ENCODE measurements at regions not wholly inside any gene's neighbourhood (a gene's known extent, or its start where the extent isn't known, plus 50 kb on each side); places are given as distances from the start of the nearest gene placed in this dataset.
"Not testable (repeated sequence)": the region's sequence is repeated elsewhere in the genome, so short reads cannot be mapped to it uniquely, and the experiment has no call there.

- DNase-seq (ENCODE audit: low spot score), result no peak
These were observed 1131.4 kb downstream of the PLA2G4A start for GRCh38 chr1:187960125-187960638.

- no peak for DNase-seq (ENCODE audit: low spot score)
These were observed 1133.1 kb downstream of the PLA2G4A start for GRCh38 chr1:187961895-187962294.

- DNase-seq (ENCODE audit: low spot score), result no peak
These were observed 1143.1 kb downstream of the PLA2G4A start for GRCh38 chr1:187971851-187972250.

GRCh38 chr1:187977298-187977697 lies 1148.5 kb downstream of the PLA2G4A start:
- no peak for DNase-seq (ENCODE audit: low spot score)

GRCh38 chr1:187985145-187985896 lies 1156.6 kb downstream of the PLA2G4A start:
- no peak for DNase-seq (ENCODE audit: low spot score)

GRCh38 chr1:187985897-187986654 lies 1157.3 kb downstream of the PLA2G4A start:
- no peak for DNase-seq (ENCODE audit: low spot score)

GRCh38 chr1:187987236-187987776 lies 1158.6 kb downstream of the PLA2G4A start:
- DNase-seq (ENCODE audit: low spot score), result no peak

- no peak for DNase-seq (ENCODE audit: low spot score)
These were observed 1163.2 kb downstream of the PLA2G4A start for GRCh38 chr1:187991944-187992343.

GRCh38 chr1:187996780-187997179 lies 1168.0 kb downstream of the PLA2G4A start:
- DNase-seq (ENCODE audit: low spot score), result no peak

- no peak for DNase-seq (ENCODE audit: low spot score)
These were observed 1171.2 kb downstream of the PLA2G4A start for GRCh38 chr1:187999973-188000372.

GRCh38 chr1:188003687-188004086 lies 1174.9 kb downstream of the PLA2G4A start:
- not testable (repeated sequence) for DNase-seq (ENCODE audit: low spot score)

- no peak for DNase-seq (ENCODE audit: low spot score)
These were observed 1176.1 kb downstream of the PLA2G4A start for GRCh38 chr1:188004849-188005248.

- DNase-seq (ENCODE audit: low spot score), result no peak
These were observed 1177.6 kb downstream of the PLA2G4A start for GRCh38 chr1:188006354-188006753.

GRCh38 chr1:188013222-188013849 lies 1184.6 kb downstream of the PLA2G4A start:
- DNase-seq (ENCODE audit: low spot score), result not testable (repeated sequence)

GRCh38 chr1:188017921-188018320 lies 1189.2 kb downstream of the PLA2G4A start:
- DNase-seq (ENCODE audit: low spot score), result no peak

GRCh38 chr1:188022661-188023060 lies 1193.9 kb downstream of the PLA2G4A start:
- DNase-seq (ENCODE audit: low spot score), result no peak

GRCh38 chr1:188023206-188023605 lies 1194.5 kb downstream of the PLA2G4A start:
- no peak for DNase-seq (ENCODE audit: low spot score)

- DNase-seq (ENCODE audit: low spot score), result no peak
These were observed 1198.9 kb downstream of the PLA2G4A start for GRCh38 chr1:188027613-188028012.

- not testable (repeated sequence) for DNase-seq (ENCODE audit: low spot score)
These were observed 1208.8 kb downstream of the PLA2G4A start for GRCh38 chr1:188037572-188037971.

GRCh38 chr1:188043536-188044245 lies 1214.9 kb downstream of the PLA2G4A start:
- DNase-seq (ENCODE audit: low spot score), result no peak

- DNase-seq (ENCODE audit: low spot score), result no peak
These were observed 1221.5 kb downstream of the PLA2G4A start for GRCh38 chr1:188050250-188050649.

- DNase-seq (ENCODE audit: low spot score), result no peak
These were observed 1227.3 kb downstream of the PLA2G4A start for GRCh38 chr1:188056011-188056410.

Measured in D341Med (cell line).